GM12878 (cell line): ENCODE measurements at regions not wholly inside any gene's neighbourhood (a gene's known extent, or its start where the extent isn't known, plus 50 kb on each side); places are given as distances from the start of the nearest gene placed in this dataset.

Source experiments
- CTCF ChIP-seq, 3 experiments: IDR thresholded peaks in 2 of 3; conservative IDR thresholded peaks in 1 of 3; 2 replicates each; pipeline ENCODE4 v1.5.1; 2011; ENCODE audit warnings: low read depth in 3 of 3, low read length in 3 of 3, mild to moderate bottlenecking in 3 of 3, control low read depth in 2 of 3, moderate library complexity in 2 of 3, inconsistent platforms in 1 of 3, mixed read lengths in 1 of 3; ENCODE audit not compliant: control insufficient read depth in 2 of 3, insufficient read depth in 1 of 3; ENCODE audit errors: extremely low read depth in 1 of 3
- POLR2AphosphoS5 ChIP-seq: IDR thresholded peaks from 2 replicates; pipeline ENCODE4 v1.6.1; 2011; ENCODE audit warnings: mild to moderate bottlenecking, low read length, inconsistent platforms
- ZBTB33 ChIP-seq: fragments of 450-650 bp; IDR thresholded peaks from 2 replicates; pipeline ENCODE4 v1.6.1; 2017; ENCODE audit warnings: mild to moderate bottlenecking

- TF ChIP-seq POLR2AphosphoS5 (no peak), ZBTB33 (no peak), CTCF (IDR thresholded peaks at IDR 0.05 in 2 of 3, conservative IDR thresholded peaks at IDR 0.05 in 1 of 3; ENCODE audit: control insufficient read depth in 2 of 3, extremely low read depth in 1 of 3, insufficient read depth in 1 of 3, low read depth in 3 of 3, low read length in 3 of 3) (no peak)
Observed at GRCh38 chr2:122390406-122390805, 635.0 kb downstream of the TSN start.
